H9 (cell line): ENCODE measurements at regions not wholly inside any gene's neighbourhood (a gene's known extent, or its start where the extent isn't known, plus 50 kb on each side); places are given as distances from the start of the nearest gene placed in this dataset.

Experiments
- DNase-seq: peaks from one replicate; pipeline ENCODE4 v3.0.0-alpha.2; 2017
- H2AFZ ChIP-seq: one replicate; pipeline ENCODE4 v1.6.1; 2013; ENCODE audit warnings: mild to moderate bottlenecking, low read length, control low read depth, moderate library complexity
- H2AK5ac ChIP-seq: 2 replicates; pipeline ENCODE4 v1.6.1; 2013; ENCODE audit warnings: low read length, control low read depth, mixed read lengths; ENCODE audit not compliant: insufficient read length
- H2BK120ac ChIP-seq: one replicate; pipeline ENCODE4 v1.6.1; 2013; ENCODE audit warnings: low read depth, mild to moderate bottlenecking, low read length, control low read depth, inconsistent platforms; ENCODE audit not compliant: poor library complexity, severe bottlenecking
- H2BK12ac ChIP-seq: 2 replicates; pipeline ENCODE4 v1.6.1; 2013; ENCODE audit warnings: low read length, control low read depth, mixed read lengths, low read depth; ENCODE audit not compliant: insufficient read length
- H2BK15ac ChIP-seq: 2 replicates; pipeline ENCODE4 v1.6.1; 2013; ENCODE audit warnings: low read depth, low read length, control low read depth
- H2BK20ac ChIP-seq: one replicate; pipeline ENCODE4 v1.6.1; 2013; ENCODE audit warnings: low read depth, mild to moderate bottlenecking, low read length, control low read depth, inconsistent platforms; ENCODE audit not compliant: poor library complexity, severe bottlenecking
- H2BK5ac ChIP-seq: 2 replicates; pipeline ENCODE4 v1.6.1; 2013; ENCODE audit warnings: low read length, control low read depth, mixed read lengths; ENCODE audit not compliant: insufficient read length
- H3K14ac ChIP-seq: 2 replicates; pipeline ENCODE4 v1.6.1; 2013; ENCODE audit warnings: low read length, control low read depth; ENCODE audit not compliant: insufficient read depth
- H3K18ac ChIP-seq: 2 replicates; pipeline ENCODE4 v1.6.1; 2013; ENCODE audit warnings: low read depth, mild to moderate bottlenecking, mixed read lengths, low read length, control low read depth; ENCODE audit not compliant: insufficient read length
- H3K23ac ChIP-seq: 2 replicates; pipeline ENCODE4 v1.6.1; 2013; ENCODE audit warnings: low read length, control low read depth, mixed read lengths, low read depth; ENCODE audit not compliant: insufficient read length
- H3K23me2 ChIP-seq: 2 replicates; pipeline ENCODE4 v1.6.1; 2013; ENCODE audit warnings: low read depth, mild to moderate bottlenecking, mixed read lengths, low read length, control low read depth; ENCODE audit not compliant: insufficient read length, poor library complexity, severe bottlenecking
- H3K27ac ChIP-seq: 2 replicates; pipeline ENCODE4 v1.5.1; 2013; ENCODE audit warnings: low read length, control low read depth, mixed read lengths, low read depth; ENCODE audit not compliant: insufficient read length
- H3K27me3 ChIP-seq: 2 replicates; pipeline ENCODE4 v1.6.1; 2013; ENCODE audit warnings: low read length, control low read depth, inconsistent platforms; ENCODE audit not compliant: insufficient read depth
- H3K4ac ChIP-seq: 2 replicates; pipeline ENCODE4 v1.6.1; 2013; ENCODE audit warnings: low read depth, mild to moderate bottlenecking, control low read depth, inconsistent platforms, low read length, moderate library complexity
- H3K4me1 ChIP-seq: 2 replicates; pipeline ENCODE4 v1.6.1; 2013; ENCODE audit warnings: low read length, control low read depth, inconsistent platforms; ENCODE audit not compliant: insufficient read depth
- H3K4me2 ChIP-seq: 2 replicates; pipeline ENCODE4 v1.6.1; 2013; ENCODE audit warnings: low read length, control low read depth, mixed read lengths; ENCODE audit not compliant: insufficient read length, insufficient read depth
- H3K56ac ChIP-seq: 2 replicates; pipeline ENCODE4 v1.6.1; 2013; ENCODE audit warnings: low read depth, mild to moderate bottlenecking, mixed read lengths, low read length, control low read depth; ENCODE audit not compliant: insufficient read length
- H3K79me1 ChIP-seq: 2 replicates; pipeline ENCODE4 v1.6.1; 2013; ENCODE audit warnings: low read depth, mild to moderate bottlenecking, moderate library complexity, low read length, control low read depth, inconsistent platforms; ENCODE audit not compliant: insufficient read depth, poor library complexity, severe bottlenecking
- H3K79me2 ChIP-seq: 2 replicates; pipeline ENCODE4 v1.6.1; 2013; ENCODE audit warnings: low read length, control low read depth, inconsistent platforms; ENCODE audit not compliant: insufficient read depth
- H3K9ac ChIP-seq: 2 replicates; pipeline ENCODE4 v1.6.1; 2013; ENCODE audit warnings: low read length, control low read depth, mixed read lengths; ENCODE audit not compliant: insufficient read length; ENCODE audit errors: extremely low read depth
- H3K9me3 ChIP-seq: one replicate; pipeline ENCODE4 v1.6.1; 2013; ENCODE audit warnings: low read depth, low read length, inconsistent platforms; ENCODE audit not compliant: control insufficient read depth
- H3T11ph ChIP-seq: one replicate; pipeline ENCODE4 v1.6.1; 2013; ENCODE audit warnings: mild to moderate bottlenecking, low read length, control low read depth, inconsistent platforms
- H4K20me1 ChIP-seq: one replicate; pipeline ENCODE4 v1.6.1; 2013; ENCODE audit not compliant: control insufficient read depth, insufficient read length, insufficient read depth
- H4K5ac ChIP-seq: 2 replicates; pipeline ENCODE4 v1.6.1; 2013; ENCODE audit warnings: low read depth, mild to moderate bottlenecking, mixed read lengths, low read length, control low read depth; ENCODE audit not compliant: insufficient read length
- H4K8ac ChIP-seq: replicated peaks from 2 replicates; pipeline ENCODE4 v1.6.1; 2013; ENCODE audit warnings: low read length, control low read depth, mixed read lengths, low read depth; ENCODE audit not compliant: insufficient read length
- H4K91ac ChIP-seq: 2 replicates; pipeline ENCODE4 v1.6.1; 2013; ENCODE audit warnings: low read depth, mild to moderate bottlenecking, moderate library complexity, mixed read lengths, low read length, control low read depth; ENCODE audit not compliant: insufficient read length
- H3K27ac Mint-ChIP-seq, 3 experiments: 2 replicates in 2 of 3; 3 replicates in 1 of 3; pipeline ENCODE4 v1.8.0; 2020 to 2021; ENCODE audit warnings: mixed read lengths in 3 of 3, mild to moderate bottlenecking in 1 of 3, moderate library complexity in 1 of 3
- H3K27me3 Mint-ChIP-seq: 2 replicates; pipeline ENCODE4 v1.8.0; 2021; ENCODE audit warnings: low read depth, mild to moderate bottlenecking, moderate library complexity, mixed read lengths
- H3K36me3 Mint-ChIP-seq, 3 experiments: 2 replicates in 2 of 3; 3 replicates in 1 of 3; pipeline ENCODE4 v1.8.0; 2020 to 2021; ENCODE audit warnings: low read depth in 3 of 3, mixed read lengths in 3 of 3; ENCODE audit not compliant: insufficient read depth in 1 of 3
- H3K4me1 Mint-ChIP-seq, 2 experiments: 2 replicates each; pipeline ENCODE4 v1.8.0; 2020; ENCODE audit warnings: mixed read lengths in 2 of 2
- H3K4me3 Mint-ChIP-seq, 2 experiments: 2 replicates in 1 of 2; 3 replicates in 1 of 2; pipeline ENCODE4 v1.8.0; 2020 to 2021; ENCODE audit warnings: mild to moderate bottlenecking in 2 of 2, mixed read lengths in 2 of 2, moderate library complexity in 1 of 2
- H3K9me3 Mint-ChIP-seq, 2 experiments: 2 replicates in 1 of 2; 3 replicates in 1 of 2; pipeline ENCODE4 v1.8.0; 2020; ENCODE audit warnings: mild to moderate bottlenecking in 2 of 2, mixed read lengths in 2 of 2, moderate library complexity in 1 of 2
- WGBS: extraction: QIAGEN DNeasy Blood & Tissue Kit; methylation state at CpG from one replicate; pipeline ENCODE4 v1.1.7; 2013; ENCODE audit warnings: missing lambda C conversion rate, low lambda C conversion rate, mixed read lengths; ENCODE audit not compliant: insufficient read length; ENCODE audit errors: extremely low coverage; 5-methylcytosine and 5-hydroxymethylcytosine counted together
- TF ChIP-seq, protein P1 (sequence below): fragments of 200-600 bp; sonication (generic); conservative IDR thresholded peaks from 3 replicates; pipeline ENCODE4 v1.8.0; 2021; ENCODE audit warnings: antibody characterized with exemption, mild to moderate bottlenecking

DNA sequence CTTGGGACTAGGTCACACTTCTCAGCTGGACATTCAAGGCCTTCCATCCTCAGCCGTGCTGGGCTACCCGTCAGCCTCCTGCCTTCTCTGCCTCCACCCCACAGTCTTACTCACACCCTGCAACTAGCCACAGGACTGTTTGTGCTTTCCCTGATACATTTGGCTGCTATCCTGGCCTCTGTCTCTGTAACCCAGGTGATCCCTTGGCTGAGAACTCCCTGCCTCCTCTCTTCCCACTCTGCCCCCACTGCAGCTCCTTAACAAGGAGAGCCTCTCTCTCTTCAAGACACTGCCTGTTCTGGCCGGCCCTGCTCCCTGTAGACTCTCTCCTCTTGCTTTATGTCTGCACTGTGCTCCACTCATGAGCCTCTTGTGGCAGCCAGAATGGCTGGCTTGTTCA, 120.6 kb downstream of the MSX2 start:
- peaks cover 2 to 8% of the 10 kb centered on the region in 2 experiments; a peak in 3 of 5 replicates for H3K9me3 Mint-ChIP-seq
- Histone ChIP-seq H4K8ac (no peak overlapping the region), H2BK120ac (no peak overlapping the region), H2AFZ (no peak overlapping the region), H3K4me2 (no peak overlapping the region), H3K23ac (no peak overlapping the region), H4K5ac (no peak overlapping the region), H2BK20ac (no peak overlapping the region), H3K4me1 (no peaks in the 10 kb centered on the region), H3K14ac (no peak overlapping the region), H3K27me3 (no peaks in the 10 kb centered on the region), H3T11ph (no peak overlapping the region), H4K91ac (no peak overlapping the region), H3K23me2 (no peaks in the 10 kb centered on the region), H2AK5ac (no peak overlapping the region), H2BK15ac (no peak overlapping the region), H3K27ac (no peak overlapping the region), H3K79me2 (no peaks in the 10 kb centered on the region), H3K79me1 (no peaks in the 10 kb centered on the region), H3K9me3 (no peaks in the 10 kb centered on the region), H3K18ac (no peak overlapping the region), H3K56ac (no peak overlapping the region), H3K4ac (no peak overlapping the region), H4K20me1 (no peaks in the 10 kb centered on the region), H3K9ac (no peak overlapping the region), H2BK5ac (no peak overlapping the region), H2BK12ac (no peak overlapping the region)
- H3K4me3 Mint-ChIP-seq, result no peak overlapping the region
- no CpG with 5 or more reads among the region's 3 CpGs for WGBS
- H3K4me1 Mint-ChIP-seq, result peaks cover 20 to 21% of the 10 kb centered on the region in 2 experiments
- peak overlapping the region in 1 of 3 experiments; percentile 61; a peak in 1 of 7 replicates for H3K27ac Mint-ChIP-seq
- no peak for DNase-seq
- TF ChIP-seq, protein P1, sequence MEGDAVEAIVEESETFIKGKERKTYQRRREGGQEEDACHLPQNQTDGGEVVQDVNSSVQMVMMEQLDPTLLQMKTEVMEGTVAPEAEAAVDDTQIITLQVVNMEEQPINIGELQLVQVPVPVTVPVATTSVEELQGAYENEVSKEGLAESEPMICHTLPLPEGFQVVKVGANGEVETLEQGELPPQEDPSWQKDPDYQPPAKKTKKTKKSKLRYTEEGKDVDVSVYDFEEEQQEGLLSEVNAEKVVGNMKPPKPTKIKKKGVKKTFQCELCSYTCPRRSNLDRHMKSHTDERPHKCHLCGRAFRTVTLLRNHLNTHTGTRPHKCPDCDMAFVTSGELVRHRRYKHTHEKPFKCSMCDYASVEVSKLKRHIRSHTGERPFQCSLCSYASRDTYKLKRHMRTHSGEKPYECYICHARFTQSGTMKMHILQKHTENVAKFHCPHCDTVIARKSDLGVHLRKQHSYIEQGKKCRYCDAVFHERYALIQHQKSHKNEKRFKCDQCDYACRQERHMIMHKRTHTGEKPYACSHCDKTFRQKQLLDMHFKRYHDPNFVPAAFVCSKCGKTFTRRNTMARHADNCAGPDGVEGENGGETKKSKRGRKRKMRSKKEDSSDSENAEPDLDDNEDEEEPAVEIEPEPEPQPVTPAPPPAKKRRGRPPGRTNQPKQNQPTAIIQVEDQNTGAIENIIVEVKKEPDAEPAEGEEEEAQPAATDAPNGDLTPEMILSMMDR, result no peak
- H3K27me3 Mint-ChIP-seq, result peaks cover 20% of the 10 kb centered on the region
- H3K36me3 Mint-ChIP-seq, result peaks cover 0 to 10% (median 2%) of the 10 kb centered on the region in 3 experiments; a peak in 3 of 7 replicates
